GM12878 (cell line): ENCODE measurements at regions not wholly inside any gene's neighbourhood (a gene's known extent, or its start where the extent isn't known, plus 50 kb on each side); places are given as distances from the start of the nearest gene placed in this dataset.

Experiments
- BCLAF1 ChIP-seq: fragments of 450-650 bp; IDR thresholded peaks from 2 replicates; pipeline ENCODE4 v1.6.1; 2017; ENCODE audit warnings: antibody characterized with exemption, mild to moderate bottlenecking, moderate library complexity
- CUX1 ChIP-seq: IDR thresholded peaks from 2 replicates; pipeline ENCODE4 v1.6.1; 2012; ENCODE audit warnings: improper control_type of control experiment, low read depth, low read length; ENCODE audit not compliant: insufficient replicate concordance
- ESRRA ChIP-seq: IDR thresholded peaks from 2 replicates; pipeline ENCODE4 v1.6.1; 2012; ENCODE audit warnings: mild to moderate bottlenecking, low read length, improper control_type of control experiment
- ZBTB11 ChIP-seq: fragments of 450-650 bp; formaldehyde crosslinking; IDR thresholded peaks from 2 replicates; pipeline ENCODE4 v1.5.0; 2022; ENCODE audit warnings: mild to moderate bottlenecking, missing genetic modification characterization

GRCh38 chr13:74068471-74068870, 65.7 kb downstream of the KLF12 start (continued):
- no peak for TF ChIP-seq BCLAF1
- TF ChIP-seq ZBTB11 = no peak
- TF ChIP-seq CUX1 = no peak
- no peak for TF ChIP-seq ESRRA
- TF ChIP-seq, all 136 proteins: peak for 0
